Suppressor macrophage treated with lipopolysaccharide for 4 hours (primary cell): ENCODE measurements at regions not wholly inside any gene's neighbourhood (a gene's known extent, or its start where the extent isn't known, plus 50 kb on each side); places are given as distances from the start of the nearest gene placed in this dataset.

Experiments used
- DNase-seq: peaks from one replicate; pipeline ENCODE4 v3.0.0-alpha.2; 2020

DNA sequence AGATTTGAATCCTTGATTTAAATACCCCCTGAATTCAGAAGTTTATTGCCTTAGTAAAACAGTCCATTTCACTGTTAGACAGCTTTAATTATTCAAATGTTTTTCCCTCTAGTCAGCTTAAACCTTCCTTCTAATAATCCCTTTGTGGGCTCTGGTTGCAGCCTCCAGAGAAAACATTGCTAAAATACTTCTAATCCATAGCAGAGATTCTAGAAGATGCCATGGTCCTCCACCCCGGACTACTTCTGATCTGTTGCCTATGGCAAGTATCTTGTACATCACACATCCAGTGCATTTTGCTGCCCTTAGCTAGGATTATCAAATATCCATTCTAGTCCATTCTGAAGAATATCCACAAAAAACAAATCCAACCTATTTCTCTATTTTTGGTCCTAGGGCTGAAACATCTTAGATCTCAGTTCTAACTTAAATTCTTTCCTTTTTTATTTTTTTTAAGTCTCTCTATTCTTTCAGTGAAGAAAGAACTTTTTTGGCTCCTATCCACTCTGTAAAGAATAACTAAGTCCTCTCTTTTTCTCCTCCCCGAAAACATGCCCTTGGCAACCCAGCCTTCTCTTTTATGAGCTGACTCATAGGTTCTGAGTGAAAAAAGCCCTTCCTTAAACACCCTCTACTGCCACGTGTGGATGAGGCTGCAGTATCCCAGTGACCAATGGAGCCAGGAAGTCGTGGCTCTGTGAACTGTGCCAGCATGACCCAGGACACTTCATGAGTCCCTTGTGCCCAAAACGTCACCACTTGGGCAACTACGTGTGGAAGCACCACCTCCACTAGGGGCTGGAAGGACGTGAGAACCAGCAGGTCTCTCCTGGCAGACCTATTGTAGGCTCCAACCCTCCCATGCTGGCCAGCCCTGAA is 349.8 kb downstream of the TNS1 start:
- DNase-seq = peak; percentile 94

DNA sequence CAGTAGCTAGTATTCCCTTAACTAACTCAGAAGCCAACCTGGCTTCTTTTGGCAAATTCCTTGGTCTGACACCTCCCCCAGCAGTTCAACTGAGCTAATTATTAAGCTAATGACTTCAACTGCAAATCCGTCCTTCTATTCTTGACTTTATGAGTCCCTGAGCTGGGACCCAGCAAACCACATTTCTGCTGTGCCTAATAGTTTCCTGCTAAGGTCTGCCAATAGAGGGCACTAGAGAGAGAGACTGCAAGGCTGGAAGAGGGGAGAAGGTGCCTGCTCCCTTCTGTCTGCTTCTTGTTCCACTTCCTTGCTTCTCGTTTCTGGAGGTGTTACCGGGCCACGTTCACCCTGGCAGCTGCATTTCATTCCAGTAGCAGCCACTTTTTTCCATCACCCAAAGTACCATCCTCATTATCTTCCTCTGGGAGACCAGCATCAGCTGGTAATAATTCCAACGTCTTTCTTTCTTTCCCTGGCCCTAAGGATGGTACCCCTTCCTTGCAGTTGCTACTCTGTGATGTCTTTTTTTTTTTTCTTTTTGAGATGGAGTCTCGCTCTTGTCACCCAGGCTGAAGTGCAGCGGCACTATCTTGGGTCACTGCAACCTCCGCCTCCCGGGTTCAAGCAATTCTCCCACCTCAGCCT is 352.0 kb downstream of the TNS1 start:
- DNase-seq = peak; percentile 85

DNA sequence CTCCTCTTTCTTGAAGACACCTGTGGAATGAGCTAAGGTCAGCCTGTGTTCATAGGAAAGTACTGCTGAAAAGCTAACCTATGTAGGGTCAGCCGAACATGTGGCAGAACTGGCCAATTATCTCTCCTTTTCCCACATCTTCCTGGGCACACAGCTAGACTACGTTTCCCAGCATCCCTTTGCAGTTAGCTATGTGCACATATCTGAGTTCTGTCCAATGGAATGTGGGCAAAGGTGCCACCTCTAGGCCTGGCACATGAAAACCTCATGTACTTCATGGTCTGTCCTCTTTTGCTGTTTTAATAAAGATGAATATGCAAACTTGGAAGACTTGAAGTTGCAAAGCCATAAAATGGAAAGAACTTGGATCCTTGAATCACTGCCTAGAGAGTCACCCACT is 352.6 kb downstream of the TNS1 start:
- DNase-seq = no peak

DNA sequence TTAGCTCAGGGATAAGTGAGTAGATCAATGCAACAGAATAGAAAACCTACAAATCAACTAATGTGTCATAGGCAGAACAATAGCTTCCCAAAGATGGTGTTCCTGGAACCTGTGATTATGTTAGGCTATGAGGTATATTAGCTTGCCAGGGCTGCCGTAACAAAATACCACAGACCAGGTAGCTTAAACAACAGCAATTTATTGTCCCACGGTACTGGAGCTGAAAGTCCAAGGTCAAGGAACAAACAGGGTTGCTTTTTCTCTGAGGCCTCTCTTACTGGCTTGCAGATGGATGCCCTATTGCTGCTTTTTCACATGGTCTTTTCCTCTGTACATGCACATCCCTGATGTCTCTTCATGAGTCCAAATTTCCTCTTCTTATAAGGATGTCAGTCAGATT is 354.9 kb downstream of the TNS1 start:
- DNase-seq = no peak

DNA sequence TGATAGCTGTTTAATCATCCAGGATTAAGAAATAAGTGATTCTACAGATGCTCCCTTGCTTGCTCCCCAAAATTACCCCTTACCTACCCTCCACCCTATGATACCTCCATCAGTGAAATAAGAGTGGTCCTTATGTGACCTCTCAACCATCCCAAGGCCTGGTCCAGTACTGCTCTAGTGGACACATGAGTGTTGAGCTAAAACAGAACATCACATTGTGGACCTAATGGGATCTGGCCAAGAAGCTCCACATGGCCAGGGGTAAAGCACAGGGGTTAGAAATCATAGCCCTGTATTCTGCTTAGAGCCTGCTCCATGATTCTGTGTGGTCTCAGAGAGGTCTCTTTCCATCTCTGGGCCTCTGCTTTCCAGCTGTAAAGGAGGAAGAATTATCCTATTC is 355.6 kb downstream of the TNS1 start:
- no peak for DNase-seq

DNA sequence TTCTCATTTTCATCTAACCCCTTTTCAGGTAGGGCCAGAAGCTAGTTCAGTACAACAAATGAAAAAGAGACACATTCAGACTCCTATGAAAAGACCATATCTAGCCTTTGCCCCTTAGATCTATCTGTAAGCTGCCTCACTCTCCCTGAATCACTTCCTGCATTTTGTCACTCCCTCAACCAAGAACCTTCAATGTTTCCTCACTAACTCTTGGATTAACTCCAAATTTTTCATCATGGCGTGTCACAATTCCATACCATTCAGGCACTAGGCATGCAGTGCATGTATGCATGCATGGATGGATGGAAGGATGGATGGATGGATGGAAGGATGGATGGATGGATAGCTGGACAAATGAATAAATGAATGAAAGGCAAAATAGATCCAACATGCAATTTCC is 356.9 kb downstream of the TNS1 start:
- DNase-seq = no peak

DNA sequence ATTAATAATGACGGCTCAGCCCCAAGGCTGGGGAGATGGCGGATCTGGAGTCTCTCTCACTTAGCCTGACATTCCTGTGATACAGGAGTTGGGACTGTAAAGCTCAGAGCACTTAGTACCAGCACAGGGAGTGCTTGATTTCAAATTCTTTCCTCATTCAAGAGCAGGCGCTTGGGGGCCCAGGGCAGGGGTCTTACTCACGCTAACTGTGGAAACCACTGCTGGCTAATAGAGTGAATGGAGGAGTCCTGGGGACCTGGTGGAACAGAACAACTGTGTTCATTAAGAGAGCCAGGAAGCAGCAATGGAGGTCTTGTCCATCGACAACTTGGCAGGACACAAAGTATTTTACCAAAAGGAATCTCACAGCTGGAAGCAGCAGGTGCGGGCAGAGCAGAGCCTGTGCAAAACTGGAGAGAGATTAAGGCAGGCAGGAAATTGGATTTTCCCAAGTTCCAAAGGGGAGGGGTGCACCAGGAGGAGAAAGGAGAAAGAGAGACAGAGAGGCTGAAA is 358.9 kb downstream of the TNS1 start:
- no peak for DNase-seq

DNA sequence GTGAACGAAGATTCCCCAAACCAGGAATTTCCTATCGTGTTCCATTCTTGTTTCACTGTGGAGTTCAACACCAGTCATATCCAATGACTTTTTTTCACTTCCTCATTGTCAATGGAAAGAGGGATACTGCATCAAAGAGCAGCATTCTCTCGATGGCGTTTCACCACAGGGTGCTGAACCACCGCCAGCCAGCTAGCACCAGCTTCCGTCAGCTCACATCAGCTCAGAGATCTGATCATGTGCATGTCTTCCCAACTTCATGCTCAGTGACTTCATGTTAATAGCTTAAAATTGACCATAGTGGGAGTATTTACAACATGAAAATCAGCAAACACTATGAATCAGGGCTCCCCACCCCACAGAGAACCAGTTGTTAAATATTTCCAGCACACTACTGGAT is 359.9 kb downstream of the TNS1 start:
- DNase-seq = no peak

DNA sequence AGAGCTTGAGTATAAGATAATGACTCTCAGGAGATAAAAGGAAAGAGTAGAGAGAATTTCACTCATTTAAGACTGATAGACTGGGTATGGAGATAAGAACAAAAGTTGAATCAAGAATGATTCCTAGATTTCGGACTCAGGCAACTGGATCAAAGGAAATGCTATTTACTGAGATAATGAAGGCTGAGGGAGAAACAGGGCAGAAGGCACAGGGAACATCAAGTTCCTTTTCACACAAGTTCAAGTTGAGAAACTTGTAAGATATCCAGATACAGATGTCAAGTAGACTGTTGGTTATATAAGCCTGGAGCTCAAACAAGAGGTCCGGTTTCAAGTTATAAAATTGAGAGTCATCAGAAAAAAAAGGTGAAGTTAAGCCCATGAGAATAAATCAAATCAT is 360.8 kb downstream of the TNS1 start:
- no peak for DNase-seq

DNA sequence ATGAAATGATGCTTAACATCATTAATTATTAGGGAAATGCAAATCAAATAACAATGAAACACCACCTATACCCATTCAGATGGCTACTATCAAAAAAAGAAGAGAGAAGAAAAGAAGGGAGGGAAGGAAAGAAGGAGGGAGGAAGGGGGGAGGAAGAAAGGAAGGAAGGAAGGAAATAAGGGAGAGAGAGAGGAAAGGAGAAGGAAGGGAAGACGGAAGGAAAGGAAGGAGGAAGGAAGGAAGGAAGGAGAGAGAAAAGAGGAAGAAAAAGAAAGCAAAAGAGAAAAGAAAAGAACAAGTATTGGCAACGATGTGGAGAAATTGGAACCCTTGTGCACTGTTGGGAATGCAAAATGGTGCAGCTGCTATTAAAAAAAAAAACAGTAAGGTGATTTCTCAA is 363.3 kb downstream of the TNS1 start:
- DNase-seq = no peak

DNA sequence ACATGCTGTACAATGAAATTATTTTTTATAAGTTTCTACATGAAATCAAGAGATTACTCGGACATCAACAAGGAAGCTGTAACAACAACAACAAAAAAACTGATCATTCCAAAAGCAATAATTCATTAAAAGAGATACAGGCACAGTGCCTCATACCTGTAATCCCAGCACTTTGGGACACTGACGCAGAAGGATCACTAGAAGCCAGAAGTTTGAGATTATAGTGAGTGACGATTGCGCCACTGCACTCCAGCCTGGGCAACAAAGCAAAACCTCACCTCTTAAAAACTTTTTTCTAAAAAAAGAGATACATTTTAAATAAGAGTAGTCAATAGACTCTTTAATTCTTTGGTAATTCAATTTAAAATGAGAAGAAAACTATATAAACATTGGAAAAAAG is 364.3 kb downstream of the TNS1 start:
- DNase-seq = no peak

DNA sequence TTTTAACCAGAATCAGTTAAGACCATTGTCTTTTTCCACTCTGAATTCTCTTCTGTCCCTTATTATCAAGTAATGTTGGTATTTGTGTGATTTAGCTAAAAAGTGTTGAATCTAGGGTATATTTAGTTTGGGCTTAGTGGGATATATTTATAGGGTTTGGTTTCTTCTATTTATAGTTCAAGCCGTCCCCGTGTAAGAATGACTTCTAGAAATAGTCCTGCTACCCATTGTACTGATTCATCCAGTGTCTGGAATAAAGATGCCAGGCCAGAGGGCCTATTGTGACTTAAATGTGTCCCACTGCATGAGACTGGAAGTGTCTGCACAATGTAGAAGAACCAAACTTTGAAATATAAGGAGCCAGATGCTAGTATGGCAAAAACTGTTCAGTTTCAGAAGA is 364.8 kb downstream of the TNS1 start:
- DNase-seq = no peak

DNA sequence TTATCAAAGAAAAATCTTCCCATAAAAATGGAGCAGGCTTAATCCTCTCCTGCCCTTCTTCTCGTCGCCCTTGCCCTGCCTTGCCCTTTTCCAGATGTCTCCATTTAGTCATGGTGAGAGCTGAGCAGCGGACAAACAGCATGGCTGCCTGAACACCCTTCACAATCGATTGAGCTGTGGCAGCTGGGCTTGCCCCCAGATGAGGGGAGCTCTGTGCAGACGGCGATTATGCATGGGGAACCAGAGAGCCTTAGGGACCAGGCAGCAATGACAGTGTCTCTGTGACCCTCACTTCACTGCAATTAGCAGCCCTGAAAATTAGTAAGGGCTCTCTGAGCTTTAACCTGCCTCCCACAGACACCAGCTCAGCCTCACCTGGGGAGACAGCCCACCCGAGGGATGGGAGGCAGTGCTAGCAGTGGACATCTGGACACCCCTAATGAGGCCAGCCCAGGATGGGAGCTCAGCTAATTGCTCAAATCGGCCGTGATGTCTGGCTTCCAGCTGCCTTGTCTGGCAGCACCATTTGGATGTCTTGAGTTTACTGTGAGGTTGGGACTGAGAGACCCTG is 365.7 kb downstream of the TNS1 start:
- DNase-seq = no peak

DNA sequence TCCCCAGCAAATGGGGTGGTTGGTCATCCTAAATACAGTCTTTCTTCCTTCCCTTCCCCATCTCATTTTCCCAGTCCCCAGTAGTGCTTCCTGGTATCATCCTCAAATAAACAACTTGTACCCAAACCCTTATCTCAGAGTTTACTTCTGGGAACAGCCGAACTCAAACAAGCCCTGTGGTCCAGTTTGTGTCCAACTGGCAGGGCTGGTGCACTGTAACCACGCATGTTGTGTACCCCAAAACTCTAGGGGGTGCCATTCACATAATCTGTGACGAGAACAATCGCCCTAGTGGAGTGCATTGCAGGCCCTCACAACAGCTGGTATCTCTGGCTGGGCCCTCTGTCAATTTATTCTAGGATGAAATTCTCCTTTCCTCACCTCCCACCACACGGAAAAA is 366.2 kb downstream of the TNS1 start:
- no peak for DNase-seq

DNA sequence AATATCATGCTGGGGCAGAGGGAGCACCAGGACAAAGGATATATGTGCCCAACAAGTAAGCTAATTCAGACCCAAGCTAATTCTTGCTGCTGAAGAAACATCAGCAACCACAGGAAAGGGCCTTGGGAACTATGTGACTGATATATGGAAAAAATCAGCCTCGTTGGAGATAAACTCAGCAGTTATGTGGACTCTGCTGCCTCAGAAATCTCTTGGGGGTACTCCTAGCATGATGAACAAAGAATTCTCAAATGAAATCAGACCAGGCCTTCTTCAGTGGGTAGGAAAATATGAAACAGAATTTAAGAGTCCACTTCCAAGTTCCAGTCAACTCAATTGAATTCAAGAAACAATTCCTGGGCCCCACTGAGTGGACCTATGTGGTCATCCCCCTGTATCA is 367.9 kb downstream of the TNS1 start:
- DNase-seq = no peak

DNA sequence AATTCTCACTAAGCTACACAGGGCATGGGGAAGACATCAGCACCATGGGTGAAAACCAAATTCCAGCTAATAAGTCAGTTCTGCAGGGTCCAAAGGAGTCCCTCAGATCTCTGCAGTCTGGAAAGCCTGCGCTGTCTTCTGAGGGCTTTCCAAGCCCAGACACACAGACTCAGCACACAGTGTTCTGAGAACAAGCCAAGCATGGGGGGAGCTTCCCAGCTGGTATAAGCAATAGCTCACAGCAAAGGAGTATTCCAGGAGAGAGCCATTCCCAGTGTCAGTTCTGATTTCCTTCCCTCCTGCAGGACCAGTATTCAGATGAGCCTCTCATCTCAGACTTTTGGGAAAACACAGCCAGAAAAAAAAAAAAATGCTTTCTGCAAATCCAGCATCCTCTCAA is 370.8 kb downstream of the TNS1 start:
- no peak for DNase-seq

DNA sequence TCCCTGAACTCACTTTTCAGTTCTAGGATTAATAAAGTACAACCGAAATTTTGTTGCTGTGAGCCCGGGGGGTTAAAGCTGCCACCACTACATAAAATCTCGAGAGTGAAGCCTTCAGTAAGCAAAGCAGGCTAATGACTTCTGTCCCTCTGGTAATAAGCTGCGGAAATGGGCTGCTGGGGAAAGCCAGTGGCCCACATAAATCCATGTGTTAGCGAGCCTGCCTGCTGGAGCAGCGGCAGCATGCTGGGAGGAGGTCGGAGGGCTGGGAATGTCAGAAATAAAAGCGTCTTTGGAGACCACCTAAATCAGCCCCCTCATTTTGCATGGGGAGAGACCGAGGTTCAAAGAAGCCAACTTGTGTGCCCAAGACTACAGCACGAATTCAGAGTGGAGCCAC is 371.7 kb downstream of the TNS1 start:
- DNase-seq = no peak

DNA sequence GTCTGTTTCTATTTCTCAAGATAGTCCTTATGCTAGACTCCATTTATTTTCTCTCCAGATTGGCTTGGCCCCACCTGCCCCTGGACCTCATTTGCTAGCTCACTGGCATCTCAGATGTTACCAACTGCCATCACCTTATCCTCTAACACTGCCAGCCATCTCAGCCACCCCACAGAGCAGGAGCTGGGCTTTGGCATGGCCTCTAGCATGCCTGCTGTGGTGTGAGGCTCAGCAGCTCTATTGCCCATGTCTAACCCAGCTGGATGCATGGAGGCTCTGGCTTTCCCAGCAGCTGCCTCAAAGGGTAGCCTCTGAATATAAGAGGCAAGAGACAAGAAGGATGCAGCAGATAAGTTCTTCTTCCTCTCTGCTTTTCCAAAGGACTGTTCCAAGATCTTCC is 373.4 kb downstream of the TNS1 start:
- no peak for DNase-seq

DNA sequence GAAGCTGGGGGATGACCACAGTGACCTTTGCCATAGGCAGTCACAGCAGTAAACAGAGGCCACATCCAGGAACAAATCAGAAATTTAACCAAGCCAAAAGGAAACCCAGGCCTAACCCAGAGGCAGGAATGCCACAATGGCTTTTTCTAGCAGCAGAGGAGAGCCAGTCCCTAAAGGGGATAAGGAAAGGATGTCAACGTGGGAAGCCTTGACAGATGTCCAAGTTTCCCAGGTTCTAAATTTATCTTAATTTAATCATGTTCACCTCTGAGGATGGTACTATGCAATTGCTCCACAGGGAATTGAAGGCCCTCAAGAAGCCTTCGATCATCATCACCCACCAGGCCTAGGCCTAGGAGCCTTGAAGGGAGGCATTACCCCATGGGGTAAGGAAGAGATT is 374.7 kb downstream of the TNS1 start:
- no peak for DNase-seq

DNA sequence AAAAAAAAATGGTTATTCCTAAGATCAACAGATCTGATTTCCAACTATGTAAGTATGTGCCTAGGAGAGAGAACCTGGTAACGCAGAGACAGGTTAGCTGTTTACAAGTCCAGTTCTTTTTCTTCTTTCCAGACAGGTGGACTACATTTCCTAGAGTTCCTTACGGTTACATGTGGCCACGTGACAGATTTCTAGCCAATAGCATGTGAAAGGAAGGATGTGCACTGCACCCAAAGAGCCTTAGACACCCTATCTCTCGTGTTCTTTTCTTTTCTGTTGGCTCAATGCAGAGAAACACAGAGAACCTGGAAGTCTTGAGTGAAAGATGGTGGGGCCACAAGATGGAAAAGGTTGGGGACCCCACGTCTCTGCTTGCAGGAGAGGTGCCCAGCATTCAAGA is 375.9 kb downstream of the TNS1 start:
- no peak for DNase-seq

DNA sequence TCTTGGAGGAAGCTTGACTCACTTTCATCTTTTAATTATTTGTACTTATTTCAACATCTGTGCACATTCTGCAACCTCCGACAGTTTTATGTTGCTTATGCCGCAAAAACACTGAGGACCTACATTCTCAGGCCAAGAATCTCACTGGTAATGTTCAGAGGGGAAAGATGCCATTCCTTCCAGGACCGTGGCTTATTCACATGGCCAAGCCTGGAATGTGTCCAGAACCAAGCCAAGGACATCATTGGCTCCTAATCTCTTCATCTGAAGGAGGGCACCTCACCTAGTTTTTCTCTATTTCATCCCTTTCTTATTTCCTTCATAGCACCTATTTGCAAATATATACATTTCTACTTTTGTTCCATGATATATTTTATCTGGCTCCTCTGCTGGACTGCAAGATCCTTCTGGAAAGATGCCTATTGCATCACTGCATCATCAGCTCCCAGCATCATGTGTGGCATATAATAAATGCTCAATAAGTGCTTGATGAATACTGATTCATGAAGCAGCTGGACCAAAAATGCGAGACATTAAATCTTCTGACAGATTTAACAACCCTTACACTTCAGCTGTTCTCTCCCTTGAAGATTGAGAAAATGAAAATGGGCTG is 377.1 kb downstream of the TNS1 start:
- no peak for DNase-seq

DNA sequence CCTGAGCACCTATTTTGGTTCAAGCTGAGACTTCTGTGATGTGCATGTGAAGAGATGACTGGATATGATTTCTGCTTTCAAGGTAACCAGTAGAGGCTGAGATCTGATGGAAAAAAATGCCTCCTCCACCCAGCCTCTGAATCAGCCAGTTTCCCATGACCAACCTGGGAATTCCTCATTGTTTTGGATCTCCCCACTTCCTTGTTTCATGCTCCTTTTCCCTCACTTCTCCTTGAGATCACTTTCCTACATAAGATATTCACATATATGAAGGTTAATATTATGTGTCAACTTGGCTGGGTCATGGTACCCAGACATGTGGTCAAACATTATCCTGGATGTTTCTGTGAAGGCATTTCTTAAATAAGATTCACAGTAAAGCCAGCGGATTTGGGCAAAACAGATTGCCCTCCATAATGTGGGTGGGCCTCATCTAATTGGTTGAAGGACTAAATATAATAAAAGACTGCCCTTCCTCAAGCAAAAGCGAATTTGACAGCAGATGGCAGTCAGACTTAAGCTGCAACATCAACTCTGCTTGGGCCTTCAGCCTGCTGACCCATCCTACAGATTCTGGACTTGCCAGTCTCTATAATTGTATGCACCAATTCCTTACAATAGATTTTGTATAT is 379.4 kb downstream of the TNS1 start:
- DNase-seq = peak; percentile 34
